Head of caudate nucleus (tissue), 42 donors: ENCODE measurements at regions not wholly inside any gene's neighbourhood (a gene's known extent, or its start where the extent isn't known, plus 50 kb on each side); places are given as distances from the start of the nearest gene placed in this dataset.
"Not testable (repeated sequence)": the region's sequence is repeated elsewhere in the genome, so short reads cannot be mapped to it uniquely, and the experiment has no call there.

Experiments
- DNase-seq, 42 donors: peaks; one replicate each; pipeline versions ENCODE4 v3.0.0 to v3.0.0-alpha.2; 2020 to 2021; ENCODE audit warnings: mixed read lengths in 7 of 42
- intact Hi-C: fragments of 100-400 bp; cut with DNase I; formaldehyde crosslinking; loops from one replicate; pipeline ENCODE4 v1.15.0; 2022

DNA sequence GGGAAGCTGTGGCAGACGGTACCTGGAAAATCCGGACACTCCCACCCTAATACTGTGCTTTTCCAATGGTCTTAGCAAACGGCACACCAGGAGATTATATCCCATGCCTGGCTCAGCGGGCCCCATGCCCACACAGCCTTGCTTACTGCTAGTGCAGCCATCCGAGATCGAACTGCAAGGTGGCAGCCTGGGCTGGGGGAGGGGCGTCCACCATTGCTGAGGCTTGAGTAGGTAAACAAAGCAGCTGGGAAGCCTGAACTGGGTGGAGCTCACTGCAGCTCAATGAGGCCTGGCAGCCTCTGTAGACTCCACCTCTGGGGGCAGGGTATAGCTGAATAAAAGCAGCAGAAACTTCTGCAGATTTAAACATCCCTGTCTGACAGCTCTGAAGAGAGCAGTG lies 4396.8 kb upstream of the OR11H1 start:
- peak in 9 of 42 donors; percentile 0 to 9 (median 3) for DNase-seq

More for the DNA sequence above, 4396.8 kb upstream of the OR11H1 start:
- intact Hi-C loops, result not testable (repeated sequence)
